ENCODE measurements at regions not wholly inside any gene's neighbourhood (a gene's known extent, or its start where the extent isn't known, plus 50 kb on each side); places are given as distances from the start of the nearest gene placed in this dataset.

DNA sequence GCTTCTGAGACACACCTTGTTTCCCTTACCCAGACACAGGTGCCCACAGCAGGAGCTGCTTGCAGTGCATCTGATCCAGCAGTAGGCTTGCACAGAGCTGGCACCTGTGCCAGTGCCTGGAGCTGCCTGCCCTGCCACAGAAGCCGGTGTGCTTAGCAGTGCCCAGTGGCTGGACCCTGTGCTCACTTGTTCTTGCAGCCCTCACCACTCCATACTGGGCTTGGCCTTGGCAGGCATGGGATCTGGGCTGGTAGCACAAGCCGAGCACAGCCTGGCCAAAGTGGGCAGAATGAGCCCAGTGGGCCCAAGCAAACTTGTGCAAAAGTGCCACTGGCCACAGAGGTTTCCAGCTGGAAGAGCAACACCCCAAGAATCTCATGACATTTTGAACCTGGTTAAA is 1950.4 kb downstream of the SUCLG1 start:
- DNase-seq (ENCODE audit: low read depth in 2 of 2) = no peak

DNA sequence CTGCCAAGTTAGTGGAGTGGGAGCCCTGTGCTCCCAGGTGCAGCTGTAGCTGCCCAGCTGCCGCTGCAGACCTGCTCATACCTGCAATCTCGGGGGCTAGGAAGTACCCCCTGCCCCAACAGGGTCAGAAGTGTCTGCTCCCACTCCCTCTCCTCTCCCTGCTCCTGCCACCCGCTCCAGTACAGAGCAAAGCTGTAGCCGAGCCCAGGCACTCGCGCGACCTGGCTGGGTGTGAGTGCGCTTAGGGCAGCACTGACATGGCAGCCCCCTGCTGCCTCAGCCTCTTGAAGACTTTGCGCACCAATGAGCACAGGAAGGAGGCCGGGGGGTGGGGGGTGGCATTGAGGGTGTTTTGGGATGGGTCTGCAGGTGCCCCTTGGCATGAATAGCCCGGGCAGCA is 1951.4 kb downstream of the SUCLG1 start:
- no peak for DNase-seq (ENCODE audit: low read depth in 2 of 2)

DNA sequence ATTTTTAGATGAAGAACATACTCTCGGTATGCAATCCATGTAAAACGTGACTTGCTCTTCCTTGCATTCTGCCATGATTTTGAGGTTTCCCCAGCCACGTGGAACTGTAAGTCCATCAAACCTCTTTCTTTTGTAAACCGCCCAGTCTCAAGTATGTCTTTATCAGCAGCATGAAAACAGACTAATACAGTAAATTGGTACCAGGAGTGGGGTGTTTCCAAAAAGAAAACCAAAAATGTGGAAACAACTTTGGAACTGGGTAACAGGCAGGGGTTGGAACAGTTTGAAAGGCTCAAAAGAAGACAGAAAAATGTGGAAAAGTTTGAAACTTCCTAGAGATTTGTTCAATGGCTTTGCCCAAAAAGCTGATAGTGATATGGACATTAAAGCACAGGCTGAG is 1957.9 kb downstream of the SUCLG1 start:
- no peak for DNase-seq (ENCODE audit: low read depth in 2 of 2)

DNA sequence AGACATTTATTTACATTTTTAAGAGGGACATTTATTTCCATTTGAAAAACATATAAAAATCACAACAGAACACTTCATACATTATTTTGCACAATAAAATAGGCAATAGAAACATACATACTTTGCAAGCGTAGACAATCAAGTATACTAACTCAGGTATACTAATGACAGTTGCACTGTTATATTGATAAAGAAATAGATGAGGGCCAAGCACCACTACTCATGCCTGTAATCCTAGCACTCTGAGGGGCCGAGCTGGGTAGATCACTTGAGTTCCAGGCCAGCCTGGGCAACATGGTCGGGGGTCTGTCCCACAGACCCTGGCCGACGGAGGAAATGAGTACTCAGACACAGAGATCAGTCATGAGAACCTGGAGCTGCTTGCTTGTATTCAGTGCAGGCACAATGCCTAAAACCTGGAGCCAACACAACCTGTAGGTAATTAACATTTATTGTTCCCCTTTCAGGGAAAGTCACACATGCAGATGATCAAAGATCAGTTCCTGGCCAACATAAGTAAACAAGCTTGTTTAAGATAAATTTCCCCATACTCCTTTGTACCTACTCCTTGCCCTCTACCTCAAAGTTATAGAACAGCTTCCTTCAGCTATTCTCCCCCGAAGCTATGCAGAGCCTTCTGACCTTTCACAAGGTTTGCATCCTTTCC is 1960.2 kb downstream of the SUCLG1 start:
- no peak for DNase-seq (ENCODE audit: low read depth in 2 of 2)

DNA sequence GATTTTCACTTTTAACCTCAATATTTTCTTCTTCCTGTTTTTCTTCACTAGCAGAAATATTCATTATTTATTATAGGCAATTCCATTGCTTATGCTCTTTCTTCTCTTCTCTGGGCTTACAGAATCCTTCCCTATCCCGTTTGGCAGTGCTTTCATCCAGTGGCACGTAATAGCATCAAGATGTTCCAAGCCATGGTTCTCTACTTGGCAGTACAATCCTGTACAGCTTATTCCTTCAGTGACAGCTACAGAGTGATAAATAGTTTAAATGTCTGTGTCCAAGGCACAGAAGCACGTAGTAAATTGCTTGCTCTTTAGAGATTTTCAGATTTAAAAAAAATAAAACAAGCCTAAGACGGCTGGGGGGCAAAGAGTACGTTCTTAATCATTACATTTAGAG is 1964.3 kb downstream of the SUCLG1 start:
- no peak for DNase-seq (ENCODE audit: low read depth in 2 of 2)

DNA sequence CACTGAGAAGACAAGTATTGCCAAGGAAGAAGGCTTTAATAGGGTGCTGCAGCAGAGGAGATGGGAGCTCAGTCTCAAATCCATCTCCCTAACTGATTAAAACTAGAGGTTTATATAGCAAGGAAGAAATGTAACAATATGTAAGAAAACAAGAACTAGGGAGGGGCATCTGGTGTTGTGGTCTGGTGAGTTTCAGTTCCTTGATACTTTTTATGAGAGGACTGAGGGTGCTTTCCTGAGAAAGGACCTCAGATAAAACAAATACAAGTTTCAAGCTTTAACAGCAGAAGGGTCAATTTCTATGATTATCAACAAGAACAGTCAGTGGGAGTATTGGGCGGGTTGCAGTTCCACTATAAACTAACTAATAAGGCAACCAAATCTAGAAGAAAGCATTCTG is 1967.5 kb downstream of the SUCLG1 start:
- no peak for DNase-seq (ENCODE audit: low read depth in 2 of 2)

DNA sequence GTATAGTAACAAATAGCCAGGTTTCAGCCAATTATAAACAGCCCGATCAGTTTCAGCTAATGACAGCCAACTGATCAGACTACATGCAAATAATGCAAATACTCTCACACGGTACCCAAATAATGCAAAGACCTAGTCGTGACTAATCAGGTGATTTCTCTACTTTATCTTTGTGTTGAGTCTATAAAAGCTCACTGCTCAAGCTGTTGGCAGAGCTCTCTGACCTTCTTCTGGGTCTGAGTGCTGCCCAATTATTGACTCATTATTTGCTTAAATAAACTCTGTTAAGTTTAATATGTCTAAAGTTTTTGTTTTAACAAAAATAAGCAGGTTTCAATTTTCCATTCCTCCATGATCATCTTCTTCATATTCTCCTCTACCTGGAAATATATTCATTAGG is 1971.7 kb downstream of the SUCLG1 start:
- no peak for DNase-seq (ENCODE audit: low read depth in 2 of 2)

DNA sequence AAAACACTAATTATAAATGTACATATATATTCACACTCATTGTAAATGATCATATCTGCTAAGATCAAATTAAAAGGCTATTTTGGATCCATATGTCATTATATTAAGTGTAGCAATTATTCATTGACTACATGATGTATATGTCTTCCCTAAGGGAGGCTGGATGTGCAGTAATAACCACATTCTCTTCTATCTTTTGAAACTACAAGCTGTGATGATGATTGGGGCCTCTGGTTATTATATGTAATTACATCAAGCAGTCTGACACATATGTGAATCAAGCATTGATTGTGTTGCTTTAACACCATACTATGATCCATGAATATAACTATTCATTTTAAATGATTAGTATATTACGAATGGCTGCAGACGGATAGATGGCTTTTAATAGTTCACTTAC is 1973.4 kb downstream of the SUCLG1 start:
- no peak for DNase-seq (ENCODE audit: low read depth in 2 of 2)

DNA sequence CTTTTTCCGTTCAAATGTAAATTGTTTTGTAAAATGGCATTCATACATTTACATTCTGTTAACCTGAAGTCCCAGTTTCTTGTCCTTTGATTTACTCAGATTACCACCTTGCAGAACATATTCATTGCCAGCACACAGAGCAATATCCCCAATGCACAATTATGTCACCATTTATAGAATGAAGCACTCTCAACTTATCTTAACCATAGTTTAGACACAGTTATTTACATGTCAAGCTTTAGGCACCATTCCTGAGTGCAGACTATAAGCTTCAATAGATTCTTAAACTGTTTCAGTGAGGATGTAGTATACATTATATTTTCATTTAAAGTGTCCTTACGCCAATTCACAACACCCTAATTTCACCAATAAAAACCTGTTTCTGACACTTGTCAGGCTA is 1977.9 kb downstream of the SUCLG1 start:
- no peak for DNase-seq (ENCODE audit: low read depth in 2 of 2)

DNA sequence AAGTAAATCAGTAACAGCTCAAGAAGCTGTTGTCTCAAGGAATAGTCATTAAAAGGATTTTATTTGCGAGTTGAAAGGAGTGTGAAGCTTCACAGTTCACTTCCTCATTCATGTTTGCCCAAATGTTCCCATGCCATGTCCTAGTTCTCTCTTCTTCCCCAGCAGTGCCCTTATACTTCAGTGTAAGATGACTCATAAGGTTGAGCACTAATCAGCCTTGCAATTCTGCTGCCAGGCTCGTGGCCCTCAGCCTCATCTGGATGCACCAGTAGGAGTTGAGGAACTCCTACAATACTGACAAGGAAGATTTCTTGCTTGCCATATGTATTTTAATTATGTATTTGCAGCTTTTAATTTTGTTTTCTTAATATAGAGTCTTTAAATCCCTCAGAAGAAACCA is 1980.4 kb downstream of the SUCLG1 start:
- no peak for DNase-seq (ENCODE audit: low read depth in 2 of 2)

DNA sequence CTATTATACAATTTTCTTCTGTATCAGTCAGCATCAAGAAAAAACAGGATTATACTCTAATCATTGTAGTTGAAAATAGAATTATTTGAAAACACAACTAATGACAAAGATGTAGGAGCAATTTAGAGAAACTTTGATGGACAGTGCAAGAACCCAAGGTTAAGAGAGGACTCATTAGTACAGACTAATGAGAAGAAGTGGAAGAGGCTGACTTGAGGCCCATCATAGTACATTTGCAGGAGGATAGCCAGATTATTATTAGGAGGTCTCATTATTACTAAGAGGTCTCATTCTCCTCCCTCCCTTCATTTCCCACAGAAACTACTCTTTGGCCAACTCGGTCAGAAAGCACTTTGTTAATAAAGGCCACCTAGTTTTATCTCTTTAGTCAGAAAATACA is 1983.0 kb downstream of the SUCLG1 start:
- no peak for DNase-seq (ENCODE audit: low read depth in 2 of 2)

DNA sequence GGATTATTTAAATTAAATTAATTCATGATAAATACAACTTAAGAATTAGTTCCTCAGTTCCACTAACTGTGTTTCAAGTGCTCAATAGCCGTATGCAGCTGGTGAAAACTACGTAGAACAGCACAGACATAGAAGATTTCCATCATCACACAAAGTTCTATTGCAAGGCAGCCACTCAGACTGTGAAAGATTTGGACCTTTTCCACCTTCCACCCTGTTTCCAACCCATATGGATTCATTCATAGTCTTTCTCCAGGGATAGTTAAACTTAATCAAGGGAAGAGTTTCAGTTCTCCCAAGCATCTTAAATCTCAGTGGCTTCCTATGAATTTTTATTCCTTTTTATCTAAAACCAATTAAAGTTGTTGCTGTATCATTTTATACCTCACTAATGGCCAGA is 2030.8 kb downstream of the SUCLG1 start:
- no peak for DNase-seq (ENCODE audit: low read depth in 2 of 2)

DNA sequence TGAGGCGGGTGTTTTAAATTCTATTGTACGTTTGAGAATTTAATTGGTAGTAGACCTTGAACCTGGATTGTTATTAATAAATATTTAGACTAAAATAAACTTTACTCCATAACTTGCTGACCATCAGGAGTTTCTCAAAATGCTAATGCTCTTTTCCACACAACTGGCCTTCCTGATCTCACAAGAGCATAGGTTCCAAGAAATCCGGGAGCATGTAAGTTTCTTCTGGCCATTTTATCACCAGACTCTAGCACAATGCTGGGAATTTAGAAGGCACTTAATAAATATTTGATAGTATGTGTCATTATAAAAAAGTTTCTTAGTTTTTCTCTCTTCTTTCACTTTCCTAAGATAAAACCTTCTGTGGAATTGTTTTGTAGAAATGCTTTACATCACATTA is 2047.1 kb downstream of the SUCLG1 start:
- no peak for DNase-seq (ENCODE audit: low read depth in 2 of 2)

DNA sequence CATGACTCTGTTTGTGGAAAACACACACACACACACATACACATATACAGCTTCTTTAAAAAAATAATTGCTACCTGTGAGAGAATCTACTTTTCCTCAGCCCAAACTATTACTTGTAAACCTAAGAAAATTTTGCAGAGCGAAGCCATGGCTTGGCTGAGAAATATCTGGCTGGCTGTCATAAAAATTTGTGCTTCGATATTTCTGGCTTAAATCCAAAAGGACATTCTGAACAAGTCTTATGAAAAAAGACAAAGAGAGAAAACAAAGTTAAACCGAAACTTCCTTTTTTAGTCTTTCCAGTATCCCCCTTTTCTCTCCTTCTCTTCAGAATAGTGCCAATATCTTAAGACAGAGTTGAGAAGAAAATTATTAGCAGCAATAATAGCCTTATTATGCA is 2048.0 kb downstream of the SUCLG1 start:
- no peak for DNase-seq (ENCODE audit: low read depth in 2 of 2)

DNA sequence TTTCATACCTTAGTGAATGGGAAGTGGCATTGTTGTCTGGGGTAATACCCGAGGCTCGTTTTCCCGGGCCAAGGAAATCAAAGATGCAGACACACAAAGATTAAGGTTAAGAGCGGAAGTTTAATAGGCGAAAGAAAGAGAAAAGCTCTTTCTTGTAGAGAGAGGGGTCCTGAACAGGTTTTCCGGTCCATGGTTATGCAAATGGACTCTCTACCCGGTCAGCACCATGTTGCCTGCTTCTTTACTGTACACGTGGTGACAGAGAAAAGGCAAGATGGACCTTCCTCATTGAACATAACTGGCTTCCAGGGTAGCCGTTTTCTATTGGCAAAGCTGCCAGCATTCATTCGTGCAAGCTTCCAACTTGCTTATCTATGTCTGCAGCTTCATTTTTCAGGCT is 2063.5 kb downstream of the SUCLG1 start:
- no peak for DNase-seq (ENCODE audit: low read depth in 2 of 2)

DNA sequence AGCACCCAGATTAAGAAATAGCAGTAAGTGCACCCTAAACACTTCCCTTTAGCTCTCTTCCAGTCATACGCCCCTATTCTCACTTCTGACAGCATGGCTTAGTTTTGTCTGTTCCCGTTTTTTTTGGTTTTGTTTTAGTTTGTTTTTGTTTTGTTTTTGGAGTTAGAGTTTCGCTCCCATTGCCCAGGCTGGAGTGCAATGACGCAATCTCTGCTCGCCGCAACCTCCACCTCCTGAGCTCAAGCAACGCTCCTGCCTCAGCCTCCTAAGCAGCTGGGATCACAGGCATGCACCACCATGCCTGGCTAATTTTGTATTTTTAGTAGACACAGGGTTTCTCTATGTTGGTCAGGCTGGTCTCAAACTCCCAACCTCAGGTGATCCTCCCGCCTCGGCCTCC is 2067.7 kb downstream of the SUCLG1 start:
- DNase-seq (ENCODE audit: low read depth in 2 of 2) = no peak

DNA sequence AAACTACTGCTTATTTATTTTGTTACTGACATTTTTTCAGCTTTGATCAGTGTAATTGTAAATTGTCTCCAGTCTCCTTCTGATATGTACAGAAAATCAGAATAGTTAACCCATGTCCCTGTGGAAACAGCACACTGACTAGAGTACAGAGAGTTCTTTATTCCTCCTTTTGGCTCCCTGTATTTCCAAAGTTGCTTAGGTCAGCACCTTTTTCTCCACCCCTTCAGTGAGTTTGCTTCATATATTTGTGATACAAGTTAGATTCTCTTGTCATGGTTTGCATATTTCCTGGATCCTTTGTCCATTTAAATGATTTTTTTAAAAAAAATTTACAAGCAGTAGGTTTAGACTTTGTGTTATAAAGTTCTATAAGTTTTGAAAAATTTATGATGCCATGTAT is 2051.1 kb upstream of the LRRTM1 start:
- no peak for DNase-seq (ENCODE audit: low read depth in 2 of 2)

DNA sequence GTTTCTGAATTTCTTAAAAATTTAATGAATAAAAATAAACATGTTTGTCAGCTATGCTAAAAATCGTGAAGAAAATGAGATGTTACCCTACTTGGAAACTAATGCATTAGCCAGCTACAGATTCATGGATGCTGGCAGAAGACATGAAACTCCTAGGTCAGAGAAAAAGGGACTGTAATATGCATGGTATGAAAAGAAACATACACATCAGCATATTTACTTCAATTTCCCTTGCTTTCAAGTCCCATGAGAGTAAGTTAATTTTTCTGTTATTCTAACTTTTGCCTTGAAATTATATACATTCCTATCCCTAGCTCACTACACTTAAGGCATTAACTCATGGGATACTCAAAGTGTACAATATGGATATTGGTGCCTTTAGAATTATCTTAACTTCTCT is 2041.4 kb upstream of the LRRTM1 start:
- no peak for DNase-seq (ENCODE audit: low read depth in 2 of 2)

DNA sequence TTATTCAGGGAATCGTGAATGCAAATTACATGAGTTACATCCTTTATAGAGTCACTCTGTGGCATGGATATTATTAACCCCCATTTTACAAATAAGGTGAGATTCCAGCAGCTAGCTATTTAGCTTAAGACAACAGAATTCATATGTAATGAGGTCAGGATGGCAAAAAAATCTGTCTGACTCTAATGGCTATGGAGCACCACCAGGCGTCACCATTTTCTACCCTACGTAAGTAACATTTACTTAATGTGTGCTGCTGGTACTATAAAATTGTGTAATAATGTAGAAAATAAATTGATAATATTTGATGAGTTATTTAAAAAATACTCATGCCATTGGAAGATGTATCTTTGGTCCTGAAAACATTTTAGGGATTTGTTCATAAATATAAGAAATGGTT is 2040.1 kb upstream of the LRRTM1 start:
- DNase-seq (ENCODE audit: low read depth in 2 of 2) = no peak

DNA sequence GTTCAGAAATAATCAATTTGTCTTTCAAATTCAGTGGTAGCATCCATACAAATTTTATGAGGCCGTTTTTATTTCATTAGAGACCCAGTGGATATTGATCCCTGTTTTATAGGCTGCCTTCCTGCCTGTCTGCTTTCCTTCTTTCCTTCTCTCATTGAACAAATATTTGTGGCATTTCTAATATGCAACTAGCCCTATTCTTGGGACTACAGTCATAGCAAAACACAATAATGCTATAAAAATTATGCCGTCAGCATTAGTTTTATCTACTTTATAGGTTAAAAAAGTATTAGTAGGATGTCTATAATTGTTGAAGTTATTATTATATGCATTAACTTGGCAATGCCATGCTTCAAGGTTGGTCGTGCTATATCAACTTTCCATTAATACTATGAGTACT is 2037.8 kb upstream of the LRRTM1 start:
- DNase-seq (ENCODE audit: low read depth in 2 of 2) = no peak

DNA sequence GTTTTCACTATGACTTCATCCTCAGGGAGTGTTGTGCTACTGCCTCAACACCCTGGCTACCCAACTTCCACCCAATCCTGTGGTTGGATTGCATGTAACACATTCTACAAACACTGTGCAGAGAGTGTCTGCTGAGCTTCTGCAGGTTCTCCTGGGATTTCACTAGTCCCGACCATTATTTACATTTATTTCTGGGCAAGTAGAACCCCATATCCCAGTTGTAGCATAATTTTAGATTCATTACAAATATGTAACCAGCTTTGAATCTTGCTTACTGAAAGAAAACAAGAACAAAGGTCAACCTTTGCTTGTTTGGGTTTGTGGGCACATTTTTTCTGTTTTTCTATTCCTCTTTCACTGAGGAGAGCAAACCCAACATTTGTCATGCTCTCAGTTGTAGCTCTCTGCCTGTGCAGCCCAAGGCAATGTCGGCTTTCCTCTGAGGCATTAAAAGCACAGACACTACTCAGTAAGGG is 2036.1 kb upstream of the LRRTM1 start:
- DNase-seq (ENCODE audit: low read depth in 2 of 2) = no peak

DNA sequence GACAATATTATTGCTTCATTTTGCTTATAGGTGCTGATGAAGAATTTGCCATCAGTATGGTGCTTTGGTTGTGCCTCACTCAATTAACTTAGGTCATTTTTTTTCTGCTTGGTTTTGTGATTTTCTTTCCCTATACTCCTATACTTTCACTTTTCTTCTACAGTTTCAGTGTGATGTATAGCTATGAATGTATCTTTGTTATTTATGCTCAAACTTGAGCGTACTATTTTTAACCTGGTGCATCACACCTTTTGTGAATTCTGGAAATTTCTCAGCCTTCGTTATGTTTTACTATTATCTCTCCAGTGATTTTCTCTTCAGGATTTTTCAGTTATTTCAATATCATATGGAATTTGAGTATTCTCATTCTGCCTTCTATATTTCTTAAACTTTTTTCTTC is 2035.3 kb upstream of the LRRTM1 start:
- no peak for DNase-seq (ENCODE audit: low read depth in 2 of 2)

DNA sequence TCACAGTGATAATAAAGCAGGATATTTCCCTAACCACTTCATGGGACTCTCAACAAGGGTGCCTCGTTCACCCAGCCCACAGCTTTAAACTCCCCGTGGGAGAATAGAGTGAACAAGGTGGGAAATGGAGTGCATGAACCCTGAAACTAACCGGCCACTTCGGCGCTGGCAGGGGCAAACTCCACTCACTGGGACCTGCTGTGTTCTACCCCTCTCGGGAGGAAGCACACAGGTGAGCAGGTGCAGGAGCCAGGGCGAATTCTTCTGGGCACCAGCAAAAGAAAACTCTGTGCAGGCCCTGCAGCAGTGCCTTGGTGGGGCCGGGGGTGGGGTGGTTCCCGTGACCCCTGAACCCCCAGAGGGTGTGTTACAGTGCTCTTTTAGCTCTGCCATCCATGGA is 2029.1 kb upstream of the LRRTM1 start:
- DNase-seq (ENCODE audit: low read depth in 2 of 2) = no peak

DNA sequence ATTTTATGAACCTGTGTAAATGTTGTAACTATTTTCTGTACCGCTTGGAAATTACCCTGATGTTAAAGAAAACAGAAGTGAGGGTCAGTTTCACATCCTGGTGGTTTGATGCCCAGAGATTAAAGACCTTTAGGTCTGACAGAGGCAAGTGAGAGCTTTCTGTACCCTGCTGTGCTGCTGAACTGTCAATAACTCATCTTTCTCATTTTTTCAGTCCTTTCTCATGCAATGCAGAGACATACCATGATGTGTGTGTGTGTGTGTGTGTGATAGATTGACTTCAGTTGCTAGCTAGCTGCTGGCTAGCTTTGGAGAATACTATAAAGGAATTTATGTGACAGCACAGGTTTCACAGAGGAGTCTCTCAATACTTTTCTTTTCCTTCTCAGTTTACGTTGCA is 2025.6 kb upstream of the LRRTM1 start:
- DNase-seq (ENCODE audit: low read depth in 2 of 2) = no peak
